ENCODE measurements at regions not wholly inside any gene's neighbourhood (a gene's known extent, or its start where the extent isn't known, plus 50 kb on each side); places are given as distances from the start of the nearest gene placed in this dataset.
A peak's percentile ranks its signal among the peaks of the same experiment; 100 is the strongest.

GRCh38 chr5:97420646-97421045 lies 237.6 kb upstream of the RIOK2 start:
- Histone ChIP-seq H3K27me3 (ENCODE audit: control insufficient read depth, insufficient read depth, low read length) (no peaks in the 10 kb centered on the region), H3K4me3 (ENCODE audit: low read depth in 2 of 2, low read length in 2 of 2) (no peak overlapping the region), H3K4me1 (ENCODE audit: control insufficient read depth, insufficient read depth, low read length) (no peaks in the 10 kb centered on the region), H3K9me3 (ENCODE audit: control insufficient read depth, insufficient read depth, low read depth, low read length) (no peaks in the 10 kb centered on the region), H3K27ac (ENCODE audit: low read length) (no peak overlapping the region), H3K36me3 (ENCODE audit: control insufficient read depth, insufficient read depth, low read length) (no peaks in the 10 kb centered on the region)
- in situ Hi-C loops (cut with HindIII; ENCODE audit: low pct_unique_long_range_greater_than_20kb, low sequenced_read_pairs) (no loop called here), intact Hi-C loops (cut with micrococcal nuclease; ENCODE audit: unreplicated experiment) (no loop called here)
- no peak for ATAC-seq
- DNase-seq (ENCODE audit: low read depth, low spot score) = no peak
- ChIA-PET POLR2A (no interaction called here), CTCF (no interaction called here)
- TF ChIP-seq TCF7L2 (IDR thresholded peaks at IDR 0.05; ENCODE audit: low read depth, low read length) = peak; percentile 47; the same call in 1 of the 2 replicates
- no peak for TF ChIP-seq REST (IDR thresholded peaks at IDR 0.05; ENCODE audit: insufficient read depth in 1 of 2, low read depth in 2 of 2, low read length in 1 of 2)
- no TSS peak for BruUV-seq (replicated peaks)

DNA sequence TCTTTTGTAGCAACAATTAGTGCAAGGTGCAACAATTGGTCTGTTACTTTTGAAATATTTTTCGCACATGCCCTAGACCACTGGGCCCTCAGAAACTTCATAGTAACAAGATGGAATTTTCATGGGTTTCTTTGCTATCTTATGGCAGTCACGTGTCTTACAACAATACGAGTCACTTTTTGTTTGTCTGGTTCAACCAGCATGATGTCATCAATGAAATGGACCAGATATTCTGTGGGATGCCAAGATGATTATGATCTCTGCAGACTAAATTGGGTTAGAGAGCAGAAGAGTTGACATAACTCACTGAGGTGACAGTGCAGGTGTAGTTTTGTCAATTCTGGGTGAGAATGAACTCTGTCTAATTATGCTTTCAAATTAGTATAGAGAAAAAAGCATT lies 239.6 kb upstream of the RIOK2 start:
- Histone ChIP-seq H3K9me3 (ENCODE audit: control insufficient read depth, insufficient read depth, low read depth, low read length) (no peaks in the 10 kb centered on the region), H3K4me1 (ENCODE audit: control insufficient read depth, insufficient read depth, low read length) (no peaks in the 10 kb centered on the region), H3K36me3 (ENCODE audit: control insufficient read depth, insufficient read depth, low read length) (no peaks in the 10 kb centered on the region), H3K27ac (ENCODE audit: low read length) (no peak overlapping the region), H3K4me3 (ENCODE audit: low read depth in 2 of 2, low read length in 2 of 2) (no peak overlapping the region), H3K27me3 (ENCODE audit: control insufficient read depth, insufficient read depth, low read length) (no peaks in the 10 kb centered on the region)
- POLR2A ChIA-PET = no interaction called here
- CTCF ChIA-PET = no interaction called here
- TF ChIP-seq SIN3A (IDR thresholded peaks at IDR 0.05; ENCODE audit: borderline replicate concordance, insufficient read depth, low read depth, low read length) (no peak), TCF7L2 (IDR thresholded peaks at IDR 0.05; ENCODE audit: low read depth, low read length) (no peak), REST (IDR thresholded peaks at IDR 0.05; ENCODE audit: insufficient read depth in 1 of 2, low read depth in 2 of 2, low read length in 1 of 2) (no peak), POLR2AphosphoS5 (IDR thresholded peaks at IDR 0.05; ENCODE audit: low read depth, low read length) (no peak)
- TF ChIP-seq, protein P1, sequence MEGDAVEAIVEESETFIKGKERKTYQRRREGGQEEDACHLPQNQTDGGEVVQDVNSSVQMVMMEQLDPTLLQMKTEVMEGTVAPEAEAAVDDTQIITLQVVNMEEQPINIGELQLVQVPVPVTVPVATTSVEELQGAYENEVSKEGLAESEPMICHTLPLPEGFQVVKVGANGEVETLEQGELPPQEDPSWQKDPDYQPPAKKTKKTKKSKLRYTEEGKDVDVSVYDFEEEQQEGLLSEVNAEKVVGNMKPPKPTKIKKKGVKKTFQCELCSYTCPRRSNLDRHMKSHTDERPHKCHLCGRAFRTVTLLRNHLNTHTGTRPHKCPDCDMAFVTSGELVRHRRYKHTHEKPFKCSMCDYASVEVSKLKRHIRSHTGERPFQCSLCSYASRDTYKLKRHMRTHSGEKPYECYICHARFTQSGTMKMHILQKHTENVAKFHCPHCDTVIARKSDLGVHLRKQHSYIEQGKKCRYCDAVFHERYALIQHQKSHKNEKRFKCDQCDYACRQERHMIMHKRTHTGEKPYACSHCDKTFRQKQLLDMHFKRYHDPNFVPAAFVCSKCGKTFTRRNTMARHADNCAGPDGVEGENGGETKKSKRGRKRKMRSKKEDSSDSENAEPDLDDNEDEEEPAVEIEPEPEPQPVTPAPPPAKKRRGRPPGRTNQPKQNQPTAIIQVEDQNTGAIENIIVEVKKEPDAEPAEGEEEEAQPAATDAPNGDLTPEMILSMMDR (IDR thresholded peaks at IDR 0.05) = no peak
- intact Hi-C loops (cut with micrococcal nuclease; ENCODE audit: unreplicated experiment) = no loop called here
- BruUV-seq (replicated peaks) = no TSS peak
- DNase-seq (ENCODE audit: low read depth, low spot score) = no peak
- in situ Hi-C loops (cut with HindIII; ENCODE audit: low pct_unique_long_range_greater_than_20kb, low sequenced_read_pairs) = no loop called here
- ATAC-seq = no peak
